NCI-H1417 (cell line): ENCODE measurements at regions not wholly inside any gene's neighbourhood (a gene's known extent, or its start where the extent isn't known, plus 50 kb on each side); places are given as distances from the start of the nearest gene placed in this dataset.

Source experiments
- DNase-seq, 3 experiments: peaks; one replicate each; lab custom pipeline; 2025; lab: John Stamatoyannopoulos, UW

- DNase-seq = peak in 2 of 3 experiments; percentile 29 to 56
Measured at GRCh38 chr11:129324533-129325175, 51.0 kb upstream of the BARX2 start.

DNA sequence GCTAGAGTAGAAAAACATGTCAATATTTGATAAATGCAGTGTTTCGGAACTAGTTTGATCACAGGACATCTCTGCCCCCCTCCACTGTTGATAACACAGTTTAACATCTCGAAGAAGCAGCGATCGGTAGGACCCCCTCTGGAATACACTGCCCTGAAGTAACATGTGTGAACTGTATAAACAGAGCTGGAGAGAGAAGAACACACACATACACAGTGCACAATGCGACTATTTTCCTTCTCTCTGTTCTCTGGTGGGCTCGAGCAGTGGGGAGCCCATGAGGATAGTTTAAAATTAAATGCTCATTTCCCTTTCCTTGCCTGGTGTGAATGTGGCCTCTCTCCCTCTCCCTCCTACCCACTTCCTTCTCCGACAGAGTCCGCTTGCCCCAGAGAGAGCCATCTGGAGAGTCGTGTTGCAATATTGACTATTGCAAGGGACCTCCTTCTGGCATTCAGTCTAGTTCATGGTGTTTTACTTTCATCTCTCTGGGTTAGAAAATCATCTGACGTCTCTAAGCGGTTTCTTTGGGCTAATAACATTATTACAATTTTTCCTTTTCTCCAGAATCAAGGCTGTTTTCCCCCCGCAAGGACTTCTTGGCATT, 51.6 kb upstream of the BARX2 start:
- no peak for DNase-seq

- DNase-seq = no peak
Measured at GRCh38 chr11:129322941-129323340, 52.7 kb upstream of the BARX2 start.

GRCh38 chr11:129321076-129321475, 54.6 kb upstream of the BARX2 start:
- DNase-seq = no peak

DNA sequence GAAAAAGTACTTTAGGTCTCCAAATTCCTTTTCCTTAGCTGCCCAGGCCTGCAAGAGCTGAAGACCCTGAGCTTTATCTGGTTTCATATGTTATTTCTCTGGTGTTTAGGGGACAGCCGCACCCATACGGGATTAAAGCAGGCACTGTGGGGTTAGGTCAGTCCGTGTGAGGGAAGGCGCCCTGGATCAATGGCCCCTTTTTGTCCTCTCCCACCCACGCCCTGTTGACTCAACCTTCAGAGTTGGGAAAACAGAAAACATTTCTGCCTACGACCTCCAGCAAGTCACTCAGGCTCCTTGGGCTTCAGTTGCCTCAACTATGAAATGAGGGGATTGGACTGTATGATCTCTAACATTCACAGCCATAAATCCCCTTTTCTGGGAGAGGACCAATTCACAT, 55.2 kb upstream of the BARX2 start:
- no peak for DNase-seq

GRCh38 chr11:129319751-129320150, 55.9 kb upstream of the BARX2 start:
- DNase-seq = no peak

DNA sequence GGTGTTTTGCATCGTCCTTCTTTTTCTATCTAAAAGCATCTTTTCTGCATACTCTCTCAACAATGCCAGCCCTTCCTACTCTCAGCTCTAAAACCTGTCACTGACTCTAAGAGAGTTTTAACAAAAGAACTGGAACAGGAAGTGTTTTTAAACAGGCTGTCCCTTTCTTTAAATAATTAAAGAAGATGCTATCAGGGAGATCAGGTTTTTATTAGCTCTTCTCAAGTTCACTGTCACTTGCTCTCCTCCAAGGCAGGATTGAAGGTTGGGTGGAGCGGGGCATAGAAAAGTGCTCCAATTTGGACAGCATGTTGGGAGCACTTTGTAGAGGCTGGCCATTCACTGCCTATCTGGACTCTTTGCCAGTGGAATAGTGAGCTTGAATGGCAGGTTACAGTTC, 56.4 kb upstream of the BARX2 start:
- no peak for DNase-seq

- DNase-seq = peak; percentile 35 to 69 (median 52)
Measured at GRCh38 chr11:129317571-129317970, 58.1 kb upstream of the BARX2 start.

- DNase-seq = no peak
Measured at GRCh38 chr11:129316781-129317180, 58.9 kb upstream of the BARX2 start.

DNA sequence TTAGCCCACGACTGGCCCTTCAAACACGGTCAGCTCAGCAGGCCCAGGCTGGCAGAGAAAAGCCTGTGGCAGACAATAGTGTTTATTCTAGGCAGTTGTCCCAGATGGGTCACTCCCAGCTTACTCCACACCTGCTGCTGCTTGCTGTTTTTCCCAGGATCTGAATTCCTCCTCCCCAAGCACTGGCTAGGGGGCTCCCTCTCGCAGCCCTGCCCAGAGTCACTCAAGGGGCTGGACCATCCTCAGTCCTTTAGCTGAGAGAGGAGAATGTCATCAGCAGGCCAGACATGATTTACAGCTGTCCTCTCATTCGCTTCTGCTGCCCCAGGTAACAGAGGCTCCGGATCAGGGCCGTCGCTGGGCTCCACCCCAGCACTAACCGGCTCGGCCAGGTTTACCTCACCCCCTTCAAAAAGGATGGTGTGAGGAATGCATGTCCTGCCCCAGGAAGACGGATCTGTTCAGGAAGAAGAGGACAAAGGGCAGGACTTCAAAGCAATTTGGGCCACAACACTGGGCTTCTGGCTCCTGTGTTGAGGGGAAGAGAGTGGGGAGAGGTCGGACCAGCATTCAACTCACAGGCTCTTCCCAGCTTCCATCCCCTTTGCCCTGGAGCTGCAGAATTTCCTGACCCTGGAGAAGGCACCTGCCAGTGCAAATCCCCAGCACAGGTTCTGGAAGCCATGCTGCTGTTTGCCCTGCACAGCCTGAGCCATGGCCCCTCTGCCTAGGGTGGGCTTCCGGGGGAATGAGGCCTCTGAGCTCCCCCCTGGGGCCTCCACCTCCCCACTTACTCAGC, 59.7 kb upstream of the BARX2 start:
- peak; percentile 39 to 93 (median 80) for DNase-seq

- DNase-seq = no peak
Measured at GRCh38 chr11:129314371-129314770, 61.3 kb upstream of the BARX2 start.

GRCh38 chr11:129313541-129314297, 61.9 kb upstream of the BARX2 start:
- DNase-seq = no peak

- no peak for DNase-seq
Measured at GRCh38 chr11:129312730-129313503, 62.7 kb upstream of the BARX2 start.

DNA sequence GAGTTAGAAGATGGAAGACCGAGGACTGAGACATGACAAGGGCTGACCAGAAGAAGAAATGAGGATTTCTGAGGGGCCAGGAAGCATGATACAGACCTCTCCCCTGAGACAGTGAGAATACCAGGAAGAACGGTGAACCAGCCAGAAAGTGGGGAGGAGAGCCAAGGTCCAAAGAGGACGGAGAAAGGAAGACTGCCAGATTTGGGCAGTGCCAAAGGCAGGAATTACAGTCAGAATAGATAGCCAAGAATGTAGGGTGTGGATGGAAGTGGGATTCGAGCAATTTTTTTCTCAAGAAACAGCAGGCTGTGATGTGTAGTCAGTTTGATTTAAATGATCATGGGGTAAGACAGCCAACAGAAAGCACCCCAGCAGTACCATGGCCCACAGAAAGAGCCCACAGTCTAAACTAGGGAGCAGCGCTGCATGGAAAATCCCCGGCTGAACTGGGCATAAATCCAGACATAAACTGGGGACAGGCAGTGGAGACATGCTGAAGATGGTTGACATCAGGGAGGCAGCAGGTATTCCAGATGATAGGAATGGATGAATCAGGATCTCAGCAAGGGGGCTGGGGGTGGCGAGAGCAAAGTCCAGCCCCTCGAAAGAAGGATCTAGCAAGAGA, 67.3 kb upstream of the BARX2 start:
- no peak for DNase-seq

DNA sequence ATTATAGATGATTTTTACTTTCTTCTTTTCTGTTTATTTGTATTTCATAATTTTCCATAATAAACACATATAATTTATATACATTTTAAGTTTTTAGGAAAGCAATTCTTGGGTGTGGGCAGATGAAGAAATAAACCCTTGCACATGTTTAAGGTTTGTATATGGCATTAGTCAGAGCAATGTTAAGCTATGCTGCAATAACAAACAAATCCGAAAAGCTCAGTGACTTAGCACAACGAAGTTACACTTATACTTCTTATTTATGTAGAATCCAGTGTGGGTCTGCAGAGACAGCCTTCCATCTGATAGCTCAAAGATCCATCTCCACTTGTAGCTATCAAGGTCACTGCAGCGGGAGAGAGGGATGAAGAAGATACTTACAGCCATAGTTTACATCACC, 68.5 kb upstream of the BARX2 start:
- no peak for DNase-seq

DNA sequence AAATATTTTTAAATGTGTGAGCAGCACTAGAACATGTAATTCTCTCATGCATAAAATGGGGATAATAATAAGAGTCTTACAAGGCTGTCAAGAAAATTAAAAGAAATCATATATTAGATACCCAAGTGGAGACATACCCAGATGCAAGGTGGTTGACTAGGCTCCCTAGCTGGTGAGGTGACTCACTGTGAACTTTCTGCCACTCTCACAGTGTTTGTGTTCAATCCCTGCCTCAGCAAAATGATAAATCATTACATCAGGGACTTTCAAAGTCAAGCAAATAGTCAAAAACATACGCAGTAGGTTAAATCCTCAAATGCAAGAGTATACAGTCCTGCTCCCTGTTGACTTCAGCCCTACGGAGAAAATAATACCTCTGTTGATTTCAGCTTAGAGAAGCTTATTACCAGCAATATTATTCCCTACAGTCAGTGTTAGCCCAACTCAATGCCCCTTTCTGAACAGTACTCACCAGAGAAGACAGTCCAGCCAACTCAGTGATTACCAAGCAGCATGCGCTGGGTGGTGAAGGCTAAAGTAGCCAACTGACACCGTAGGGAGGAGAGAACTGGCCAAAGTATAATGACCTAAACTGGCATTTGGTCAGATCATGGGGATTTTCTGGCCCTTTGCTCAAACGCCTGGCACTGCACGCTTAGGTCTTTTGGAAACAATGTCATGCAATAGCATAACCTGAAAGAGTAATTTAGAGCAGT, 73.1 kb upstream of the BARX2 start:
- DNase-seq = no peak

DNA sequence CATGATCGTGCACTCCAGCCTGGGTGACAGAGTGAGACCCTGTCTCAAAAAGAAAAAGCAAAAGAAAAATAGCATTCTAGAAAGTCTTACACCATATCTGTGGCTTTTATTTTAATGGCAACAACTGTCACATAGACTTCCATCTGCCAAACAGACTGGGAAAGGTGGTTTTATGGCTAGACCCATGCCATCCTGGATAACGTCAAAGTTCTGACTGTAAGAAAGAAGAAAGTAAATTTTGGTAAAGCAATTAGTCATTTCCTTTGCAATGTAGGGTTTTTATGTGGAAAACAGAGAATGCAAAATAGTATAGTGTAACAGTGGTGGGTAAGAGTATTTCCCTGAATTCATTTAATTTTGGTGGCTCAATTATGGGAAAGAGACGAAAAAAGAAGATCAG, 75.5 kb upstream of the BARX2 start:
- no peak for DNase-seq

- DNase-seq = no peak
Measured at GRCh38 chr11:129298988-129299387, 76.7 kb upstream of the BARX2 start.

DNA sequence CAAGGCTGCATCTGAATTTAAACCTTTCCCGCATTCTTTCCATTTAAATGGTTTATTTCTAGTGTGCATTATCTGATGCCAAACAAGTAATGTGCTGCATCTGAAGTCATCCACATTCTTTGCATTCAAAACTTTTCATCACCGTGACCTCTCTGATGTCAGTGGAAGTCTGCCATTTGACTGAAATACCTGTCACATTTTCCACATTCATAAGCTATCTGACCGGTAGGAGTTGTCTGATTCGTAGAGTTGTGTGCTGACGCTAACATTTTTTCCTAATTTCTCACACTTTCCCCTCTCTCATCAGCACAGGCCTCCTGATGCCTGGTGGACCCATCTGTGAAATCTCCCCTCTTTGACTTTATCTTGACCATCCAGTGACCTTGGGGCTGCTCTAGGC, 79.9 kb upstream of the BARX2 start:
- DNase-seq = no peak

- peak in 1 of 3 experiments; percentile 57 for DNase-seq
Measured at GRCh38 chr11:129292771-129293170, 82.9 kb upstream of the BARX2 start.

GRCh38 chr11:129292092-129292491, 83.6 kb upstream of the BARX2 start:
- no peak for DNase-seq
